CD4-positive, alpha-beta T cell treated with Interferon gamma for 1 hour (primary cell): ENCODE measurements at regions not wholly inside any gene's neighbourhood (a gene's known extent, or its start where the extent isn't known, plus 50 kb on each side); places are given as distances from the start of the nearest gene placed in this dataset.
"Not testable (repeated sequence)": the region's sequence is repeated elsewhere in the genome, so short reads cannot be mapped to it uniquely, and the experiment has no call there.

Experiments
- DNase-seq: peaks from one replicate; pipeline ENCODE4 v3.0.0-alpha.2; 2020

DNA sequence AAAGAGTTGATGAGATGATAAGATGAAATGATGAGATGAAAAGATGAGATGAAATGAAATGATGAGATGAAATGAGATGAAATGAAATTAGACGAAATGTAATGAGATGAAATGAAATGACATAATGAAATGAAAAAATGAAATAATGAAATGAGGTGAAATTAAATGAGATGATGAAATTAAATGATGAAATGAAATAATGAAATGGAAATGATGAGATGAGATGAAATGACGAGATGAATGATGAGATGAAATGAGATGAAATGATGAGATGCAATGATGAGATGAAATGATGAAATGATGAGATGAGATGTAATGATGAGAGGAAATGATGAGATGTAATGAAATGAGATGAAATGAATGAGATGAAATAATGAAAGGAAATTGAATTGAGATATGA, 339.3 kb upstream of the PLGLB1 start:
- DNase-seq: not testable (repeated sequence)

DNA sequence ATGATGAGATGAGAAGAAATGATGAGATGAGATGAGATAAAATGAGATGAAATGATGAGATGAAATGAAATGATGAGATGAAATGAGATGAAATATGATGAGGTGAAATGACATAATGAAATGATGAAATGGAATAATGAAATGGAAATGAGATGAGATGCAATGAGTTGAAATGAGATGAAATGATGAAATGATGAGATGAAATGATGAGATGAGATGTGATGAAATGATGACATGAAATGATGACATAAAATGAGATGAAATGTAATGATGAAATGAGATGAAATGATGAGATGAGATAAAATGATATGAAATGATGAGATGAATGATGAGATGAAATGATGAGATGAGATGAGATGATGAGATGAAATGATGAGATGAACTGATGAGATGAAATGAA, 340.2 kb upstream of the PLGLB1 start:
- DNase-seq: not testable (repeated sequence)

DNA sequence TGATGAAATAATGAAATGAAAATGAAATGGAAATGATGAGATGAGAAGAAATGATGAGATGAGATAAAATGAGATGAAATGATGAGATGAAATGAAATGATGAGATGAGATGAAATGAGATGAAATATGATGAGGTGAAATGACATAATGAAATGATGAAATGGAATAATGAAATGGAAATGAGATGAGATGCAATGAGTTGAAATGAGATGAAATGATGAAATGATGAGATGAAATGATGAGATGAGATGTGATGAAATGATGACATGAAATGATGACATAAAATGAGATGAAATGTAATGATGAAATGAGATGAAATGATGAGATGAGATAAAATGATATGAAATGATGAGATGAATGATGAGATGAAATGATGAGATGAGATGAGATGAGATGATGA, 342.7 kb upstream of the PLGLB1 start:
- not testable (repeated sequence) for DNase-seq

DNA sequence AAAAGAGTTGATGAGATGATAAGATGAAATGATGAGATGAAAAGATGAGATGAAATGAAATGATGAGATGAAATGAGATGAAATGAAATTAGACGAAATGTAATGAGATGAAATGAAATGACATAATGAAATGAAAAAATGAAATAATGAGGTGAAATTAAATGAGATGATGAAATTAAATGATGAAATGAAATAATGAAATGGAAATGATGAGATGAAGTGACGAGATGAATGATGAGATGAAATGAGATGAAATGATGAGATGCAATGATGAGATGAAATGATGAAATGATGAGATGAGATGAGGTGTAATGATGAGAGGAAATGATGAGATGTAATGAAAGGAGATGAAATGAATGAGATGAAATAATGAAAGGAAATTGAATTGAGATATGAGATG, 343.4 kb upstream of the PLGLB1 start:
- not testable (repeated sequence) for DNase-seq

DNA sequence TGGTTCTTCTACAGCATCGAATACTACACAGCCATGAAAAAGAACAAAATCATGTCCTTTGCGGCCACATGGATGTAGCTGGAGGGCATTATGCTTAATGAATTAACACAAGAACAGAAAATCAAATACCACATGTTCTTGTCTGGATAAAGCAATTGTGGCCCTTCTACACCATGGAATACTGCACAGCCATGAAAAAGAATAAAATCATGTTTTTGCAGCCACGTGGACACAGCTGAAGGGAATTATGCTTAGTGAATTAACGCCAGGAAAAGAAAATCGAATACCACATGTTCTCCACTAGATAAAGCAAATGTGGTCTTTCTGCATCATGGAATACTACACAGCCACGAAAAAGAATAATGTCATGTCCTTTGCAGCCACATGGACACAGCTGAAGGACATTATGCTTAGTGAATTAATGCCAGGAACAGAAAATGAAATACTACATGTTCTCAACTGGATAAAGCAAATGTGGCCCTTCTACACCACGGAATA, 361.8 kb upstream of the PLGLB2 start:
- DNase-seq: not testable (repeated sequence)

DNA sequence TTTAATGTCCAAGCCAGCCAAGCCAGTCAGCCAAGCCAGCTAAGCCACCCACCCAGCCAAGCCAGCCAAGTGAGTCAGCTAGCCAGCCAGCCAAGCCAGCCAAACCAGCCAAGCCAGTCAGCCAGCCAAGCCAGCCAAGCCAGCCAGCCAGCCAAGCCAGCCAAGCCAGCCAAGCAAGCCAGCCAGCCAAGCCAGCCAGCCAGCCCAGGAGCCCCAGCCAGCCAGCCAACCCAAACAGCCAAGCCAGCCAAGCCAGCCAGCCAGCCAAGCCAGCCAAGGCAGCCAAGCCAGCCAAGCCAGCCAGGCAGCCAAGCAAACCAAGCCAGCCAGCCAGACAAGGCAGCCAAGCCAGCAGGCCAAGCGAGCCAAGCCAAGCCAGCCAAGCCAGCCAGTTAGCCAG, 352.1 kb upstream of the PLGLB2 start:
- DNase-seq: not testable (repeated sequence)

DNA sequence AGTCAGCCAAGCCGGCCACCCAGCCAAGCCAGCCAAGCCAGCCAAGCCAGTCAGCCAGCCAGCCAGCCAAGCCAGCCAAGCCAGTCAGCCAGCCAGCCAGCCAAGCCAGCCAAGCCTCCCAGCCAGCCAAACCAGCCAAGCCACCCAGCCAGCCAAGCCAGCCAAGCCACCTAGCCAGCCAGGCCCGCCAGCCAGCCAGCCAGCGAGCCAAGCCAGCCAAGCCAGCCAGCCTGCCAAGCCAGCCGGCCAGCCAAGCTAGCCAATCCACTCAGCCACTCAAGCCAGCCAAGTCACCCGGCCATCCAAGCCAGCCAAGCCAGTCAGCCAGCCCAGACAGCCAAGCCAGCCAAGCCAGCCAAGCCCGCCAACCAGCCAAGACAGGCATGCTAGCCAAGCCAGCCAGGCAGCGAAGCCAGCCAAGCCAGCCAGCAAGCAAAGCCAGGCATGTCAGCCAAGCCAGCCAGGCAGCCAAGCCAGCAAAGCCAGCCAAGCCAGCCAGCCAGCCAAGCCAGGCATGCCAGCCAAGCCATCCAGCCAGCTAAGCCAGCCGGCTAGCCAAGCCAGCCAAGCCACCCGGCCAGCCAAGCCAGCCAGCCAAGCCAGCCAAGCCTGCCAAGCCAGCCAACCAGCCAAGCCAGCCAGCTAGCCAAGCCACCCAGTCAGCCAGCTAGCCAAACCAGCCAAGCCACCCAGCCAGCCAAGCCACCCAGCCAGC, 351.2 kb upstream of the PLGLB2 start:
- not testable (repeated sequence) for DNase-seq

DNA sequence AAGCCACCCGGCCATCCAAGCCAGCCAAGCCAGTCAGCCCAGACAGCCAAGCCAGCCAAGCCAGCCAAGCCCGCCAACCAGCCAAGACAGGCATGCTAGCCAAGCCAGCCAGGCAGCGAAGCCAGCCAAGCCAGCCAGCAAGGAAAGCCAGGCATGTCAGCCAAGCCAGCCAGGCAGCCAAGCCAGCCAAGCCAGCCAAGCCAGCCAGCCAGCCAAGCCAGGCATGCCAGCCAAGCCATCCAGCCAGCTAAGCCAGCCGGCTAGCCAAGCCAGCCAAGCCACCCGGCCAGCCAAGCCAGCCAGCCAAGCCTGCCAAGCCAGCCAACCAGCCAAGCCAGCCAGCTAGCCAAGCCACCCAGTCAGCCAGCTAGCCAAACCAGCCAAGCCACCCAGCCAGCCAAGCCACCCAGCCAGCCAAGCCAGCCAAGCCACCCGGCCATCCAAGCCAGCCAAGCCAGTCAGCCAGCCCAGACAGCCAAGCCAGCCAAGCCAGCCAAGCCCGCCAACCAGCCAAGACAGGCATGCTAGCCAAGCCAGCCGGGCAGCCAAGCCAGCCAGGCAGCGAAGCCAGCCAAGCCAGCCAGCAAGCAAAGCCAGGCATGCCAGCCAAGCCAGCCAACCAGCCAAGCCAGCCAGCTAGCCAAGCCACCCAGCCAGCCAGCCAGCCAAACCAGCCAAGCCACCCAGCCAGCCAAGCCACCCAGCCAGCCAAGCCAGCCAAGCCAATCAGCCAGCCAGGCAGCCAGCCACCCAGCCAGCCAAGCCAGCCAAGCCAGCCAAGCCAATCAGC, 350.4 kb upstream of the PLGLB2 start:
- not testable (repeated sequence) for DNase-seq

DNA sequence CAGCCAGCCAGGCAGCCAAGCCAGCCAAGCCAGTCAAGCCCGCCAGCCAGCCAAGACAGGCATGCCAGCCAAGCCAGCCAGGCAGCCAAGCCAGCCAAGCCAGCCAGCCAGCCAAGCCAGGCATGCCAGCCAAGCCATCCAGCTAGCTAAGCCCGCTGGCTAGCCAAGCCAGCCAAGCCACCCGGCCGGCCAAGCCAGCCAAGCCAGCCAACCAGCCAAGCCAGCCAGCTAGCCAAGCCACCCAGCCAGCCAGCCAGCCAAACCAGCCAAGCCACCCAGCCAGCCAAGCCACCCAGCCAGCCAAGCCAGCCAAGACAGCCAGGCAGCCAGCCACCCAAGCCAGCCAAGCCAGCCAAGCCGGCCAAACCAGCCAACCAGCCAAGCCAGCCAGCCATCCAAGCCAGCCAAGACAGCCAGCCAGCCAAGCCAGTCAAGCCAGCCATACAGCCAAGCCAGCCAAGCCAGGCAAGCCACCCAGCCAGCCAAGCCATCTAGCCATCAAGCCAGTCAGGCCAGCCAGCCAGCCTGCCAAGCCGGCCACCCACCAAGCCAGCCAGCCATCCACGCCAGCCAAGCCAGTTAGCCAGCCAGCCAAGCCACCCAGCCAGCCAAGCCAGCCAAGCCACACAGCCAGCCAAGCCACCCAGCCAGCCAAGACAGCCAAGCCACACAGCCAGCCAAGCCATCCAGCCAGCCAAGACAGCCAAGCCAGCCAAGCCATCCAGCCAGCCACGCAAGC, 349.2 kb upstream of the PLGLB2 start:
- DNase-seq: not testable (repeated sequence)

DNA sequence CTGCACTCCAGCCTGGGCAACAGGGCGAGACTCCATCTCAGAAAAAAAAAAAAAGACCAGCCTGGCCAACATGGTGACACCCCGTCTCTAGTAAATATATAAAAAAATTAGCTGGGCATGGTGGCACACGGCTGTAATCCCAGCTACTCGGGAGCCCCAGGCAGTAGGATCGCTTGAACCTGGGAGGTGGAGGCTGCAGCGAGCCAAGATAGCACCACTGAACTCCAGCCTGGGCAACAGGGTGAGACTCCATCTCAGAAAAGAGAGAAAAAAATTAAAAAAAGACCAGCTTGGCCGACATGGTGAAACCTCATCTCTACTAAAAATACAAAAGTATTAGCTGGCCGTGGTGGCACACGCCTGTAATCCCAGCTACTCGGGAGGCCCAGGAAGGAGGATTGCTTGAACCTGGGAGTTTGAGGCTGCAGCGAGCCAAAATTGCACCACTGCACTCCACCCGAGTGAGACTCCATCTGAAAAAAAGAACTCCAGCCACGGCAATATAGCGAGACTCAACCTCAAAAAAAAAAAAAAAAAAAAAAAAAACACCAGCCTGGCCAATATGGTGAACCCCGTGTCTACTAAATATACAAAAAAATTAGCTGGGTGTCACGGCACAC, 346.1 kb upstream of the PLGLB2 start:
- no peak for DNase-seq

DNA sequence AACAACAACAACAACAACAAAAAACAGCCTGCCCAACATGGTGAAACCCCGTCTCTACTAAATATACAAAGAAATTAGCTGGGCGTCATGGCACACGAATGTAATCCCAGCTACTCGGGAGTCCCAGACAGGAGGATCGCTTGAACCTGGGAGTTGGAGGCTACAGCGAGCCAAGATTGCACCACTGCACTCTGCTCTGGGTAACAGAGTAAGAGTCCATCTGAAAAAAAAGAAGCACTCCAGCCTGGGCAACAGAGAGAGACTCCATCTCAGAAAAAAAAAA, 344.1 kb upstream of the PLGLB2 start:
- no peak for DNase-seq

DNA sequence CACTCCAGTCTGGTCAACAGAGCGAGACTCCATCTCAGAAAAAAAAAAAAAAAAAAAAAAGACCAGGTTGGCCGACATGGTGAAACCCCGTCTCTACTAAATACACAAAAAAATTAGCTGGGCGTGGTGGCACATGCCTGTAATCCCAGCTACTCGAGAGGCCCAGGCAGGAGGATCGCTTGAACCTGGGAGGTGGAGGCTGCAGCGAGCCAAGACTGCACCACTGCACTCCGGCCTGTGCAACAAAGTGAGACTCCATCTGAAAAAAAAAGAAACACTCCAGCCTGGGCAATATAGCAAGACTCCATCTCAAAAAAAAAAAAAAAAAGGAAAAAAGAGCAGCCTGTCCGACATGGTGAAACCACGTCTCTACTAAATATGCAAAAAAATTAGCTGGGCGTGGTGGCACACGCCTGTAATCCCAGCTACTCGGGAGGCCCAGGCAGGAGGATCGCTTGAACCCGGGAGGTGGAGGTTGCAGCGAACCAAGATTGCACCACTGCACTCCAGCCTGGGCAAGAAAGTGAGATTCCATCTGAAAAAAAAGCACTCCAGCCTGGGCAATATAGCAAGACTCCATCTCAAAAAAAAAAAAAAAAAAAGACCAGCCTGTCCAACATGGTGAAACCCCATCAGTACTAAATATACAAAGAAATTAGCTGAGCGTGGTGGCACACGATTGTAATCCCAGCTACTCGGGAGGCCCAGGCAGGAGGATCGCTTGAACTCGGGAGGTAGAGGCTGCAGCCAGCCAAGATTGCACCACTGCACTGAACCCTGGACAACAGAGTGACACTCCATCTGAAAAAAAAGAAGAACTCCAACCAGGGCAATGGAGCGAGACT, 343.3 kb upstream of the PLGLB2 start:
- DNase-seq: not testable (repeated sequence)

DNA sequence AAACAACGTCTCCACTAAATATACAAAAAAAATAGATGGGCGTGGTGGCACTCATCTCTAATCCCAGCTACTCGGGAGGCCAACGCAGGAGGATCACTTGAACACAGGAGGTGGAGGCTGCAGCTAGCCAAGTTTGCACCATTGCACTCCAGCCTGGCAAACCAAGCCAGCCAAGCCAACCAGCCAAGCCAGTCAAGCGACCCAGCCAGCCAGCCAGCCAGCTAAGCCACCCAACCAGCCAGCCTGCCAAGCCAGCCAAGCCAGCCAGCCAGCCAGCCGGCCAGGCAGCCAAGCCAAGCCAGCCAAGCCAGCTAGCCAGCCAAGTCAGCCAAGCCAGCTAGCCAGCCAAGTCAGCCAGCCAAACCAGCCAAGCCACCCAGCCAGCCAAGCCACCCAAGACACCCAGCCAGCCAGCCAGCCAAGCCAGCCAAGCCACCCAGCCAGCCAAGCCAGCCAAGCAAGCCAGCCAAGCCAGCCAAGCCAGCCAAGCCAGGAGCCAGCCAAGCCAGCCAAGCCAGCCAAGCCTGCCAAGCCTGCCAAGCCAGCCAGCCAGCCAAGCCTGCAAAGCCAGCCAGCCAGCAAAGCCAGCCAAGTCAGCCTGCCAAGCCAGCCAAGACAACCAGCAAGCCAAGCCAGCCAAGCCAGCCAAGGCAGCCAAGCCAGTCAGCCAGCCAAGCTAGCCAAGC, 342.2 kb upstream of the PLGLB2 start:
- DNase-seq: not testable (repeated sequence)

DNA sequence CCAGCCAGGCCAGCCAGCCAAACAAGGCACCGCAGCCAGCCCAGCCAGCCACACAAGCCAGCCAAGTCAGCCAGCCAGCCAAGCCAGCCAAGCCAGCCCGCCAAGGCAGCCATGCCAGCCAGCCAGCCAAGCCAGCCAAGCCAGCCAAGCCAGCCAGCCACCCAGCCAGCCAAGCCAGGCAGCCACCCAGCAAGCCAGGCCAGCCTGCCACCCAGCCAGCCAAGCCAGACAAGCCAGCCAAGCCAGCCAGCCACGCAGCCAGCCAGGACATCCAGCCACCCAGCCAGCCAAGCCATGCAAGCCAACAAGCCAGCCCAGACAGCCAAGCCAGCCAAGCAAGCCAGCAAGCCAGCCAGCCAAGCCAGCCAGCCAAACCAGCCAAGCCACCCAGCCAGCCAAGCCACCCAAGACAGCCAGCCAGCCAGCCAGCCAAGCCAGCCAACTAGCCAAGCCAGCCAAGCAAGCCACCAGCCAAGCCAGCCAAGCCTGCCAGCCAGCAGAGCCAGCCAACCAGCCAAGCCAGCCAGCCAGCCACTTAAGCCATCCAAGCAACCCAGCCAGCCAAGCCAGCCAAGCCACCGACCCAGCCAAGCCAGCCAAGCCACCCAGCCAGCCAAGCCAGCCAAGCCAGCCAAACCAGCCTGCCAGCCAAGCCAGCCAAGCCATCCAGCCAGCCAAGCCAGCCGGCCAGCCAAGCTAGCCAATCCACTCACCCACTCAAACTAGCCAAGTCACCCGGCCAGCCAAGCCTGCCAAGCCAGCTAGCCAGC, 341.3 kb upstream of the PLGLB2 start:
- not testable (repeated sequence) for DNase-seq

DNA sequence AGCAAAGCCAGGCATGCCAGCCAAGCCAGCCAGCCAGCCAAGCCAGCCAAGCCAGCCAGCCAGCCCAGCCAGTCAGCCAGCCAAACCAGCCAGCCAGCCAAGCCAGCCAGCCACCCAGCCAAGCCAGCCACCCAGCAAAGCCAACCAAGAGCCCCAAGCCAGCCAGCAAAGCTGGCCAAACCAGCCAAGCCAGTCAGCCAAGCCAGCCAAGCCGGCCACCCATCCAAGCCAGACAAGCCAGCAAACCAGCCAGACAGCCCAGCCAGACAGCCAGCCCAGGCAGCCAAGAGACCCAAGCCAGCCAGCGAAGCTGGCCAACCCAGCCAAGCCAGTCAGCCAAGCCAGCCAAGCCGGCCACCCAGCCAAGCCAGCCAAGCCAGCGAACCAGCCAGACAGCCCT, 338.3 kb upstream of the PLGLB2 start:
- DNase-seq: not testable (repeated sequence)

DNA sequence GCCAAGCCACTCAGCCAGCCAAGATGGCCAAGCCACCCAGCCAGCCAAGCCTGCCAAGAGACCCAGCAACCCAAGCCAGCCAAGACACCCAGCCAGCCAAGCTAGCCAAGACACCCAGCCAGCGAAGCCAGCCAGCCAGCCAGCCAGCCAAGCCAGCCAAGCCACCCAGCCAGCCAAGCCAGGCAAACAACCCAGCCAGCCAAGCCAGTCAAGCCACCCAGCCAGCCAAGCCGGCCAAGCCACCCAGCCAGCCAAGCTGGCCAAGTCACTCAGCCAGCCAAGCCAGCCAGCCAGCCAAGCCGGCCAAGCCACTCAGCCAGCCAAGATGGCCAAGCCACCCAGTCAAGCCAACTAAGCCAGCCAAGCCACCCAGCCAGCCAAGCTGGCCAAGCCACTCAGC, 337.5 kb upstream of the PLGLB2 start:
- DNase-seq: not testable (repeated sequence)

DNA sequence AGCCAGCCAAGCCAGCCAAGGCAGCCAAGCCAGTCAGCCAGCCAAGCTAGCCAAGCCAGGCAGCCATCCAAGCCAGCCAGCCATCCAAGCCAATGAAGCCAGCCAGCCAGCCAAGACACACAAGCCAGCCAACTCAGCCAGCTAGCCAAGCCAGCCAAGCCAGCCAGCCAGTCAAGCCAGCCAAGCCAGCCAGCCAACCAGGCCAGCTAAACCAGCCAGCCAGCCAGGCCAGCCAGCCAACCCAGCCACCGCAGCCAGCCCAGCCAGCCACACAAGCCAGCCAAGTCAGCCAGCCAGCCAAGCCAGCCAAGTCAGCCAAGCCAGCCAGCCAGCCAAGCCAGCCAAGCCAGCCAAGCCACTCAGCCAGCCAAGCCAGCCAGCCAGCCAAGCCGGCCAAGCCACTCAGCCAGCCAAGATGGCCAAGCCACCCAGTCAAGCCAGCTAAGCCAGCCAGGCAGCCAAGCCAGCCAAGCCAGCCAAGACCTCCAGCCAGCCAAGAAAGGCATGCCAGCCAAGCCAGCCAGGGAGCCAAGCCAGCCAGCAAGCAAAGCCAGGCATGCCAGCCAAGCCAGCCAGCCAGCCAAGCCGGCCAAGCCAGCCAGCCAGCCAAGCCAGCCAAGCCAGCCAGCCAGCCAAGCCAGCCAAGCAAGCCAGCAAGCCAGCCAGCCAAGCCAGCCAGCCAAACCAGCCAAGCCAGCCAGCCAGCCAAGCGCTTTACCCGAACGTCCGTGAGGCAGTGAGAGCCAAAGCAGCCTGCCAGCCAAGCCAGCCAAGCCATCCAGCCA, 335.7 kb upstream of the PLGLB2 start:
- DNase-seq: not testable (repeated sequence)

DNA sequence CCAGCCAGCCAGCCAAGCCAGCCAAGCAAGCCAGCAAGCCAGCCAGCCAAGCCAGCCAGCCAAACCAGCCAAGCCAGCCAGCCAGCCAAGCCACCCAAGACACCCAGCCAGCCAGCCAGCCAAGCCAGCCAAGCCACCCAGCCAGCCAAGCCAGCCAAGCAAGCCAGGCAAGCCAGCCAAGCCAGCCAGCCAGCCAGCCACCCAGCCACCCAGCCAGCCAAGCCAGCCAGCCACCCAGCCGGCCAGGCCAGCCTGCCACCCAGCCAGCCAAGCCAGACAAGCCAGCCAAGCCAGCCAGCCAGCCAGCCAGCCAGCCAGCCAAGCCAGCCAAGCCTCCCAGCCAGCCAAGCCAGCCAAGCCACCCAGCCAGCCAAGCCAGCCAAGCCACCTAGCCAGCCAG, 333.6 kb upstream of the PLGLB2 start:
- DNase-seq: not testable (repeated sequence)

DNA sequence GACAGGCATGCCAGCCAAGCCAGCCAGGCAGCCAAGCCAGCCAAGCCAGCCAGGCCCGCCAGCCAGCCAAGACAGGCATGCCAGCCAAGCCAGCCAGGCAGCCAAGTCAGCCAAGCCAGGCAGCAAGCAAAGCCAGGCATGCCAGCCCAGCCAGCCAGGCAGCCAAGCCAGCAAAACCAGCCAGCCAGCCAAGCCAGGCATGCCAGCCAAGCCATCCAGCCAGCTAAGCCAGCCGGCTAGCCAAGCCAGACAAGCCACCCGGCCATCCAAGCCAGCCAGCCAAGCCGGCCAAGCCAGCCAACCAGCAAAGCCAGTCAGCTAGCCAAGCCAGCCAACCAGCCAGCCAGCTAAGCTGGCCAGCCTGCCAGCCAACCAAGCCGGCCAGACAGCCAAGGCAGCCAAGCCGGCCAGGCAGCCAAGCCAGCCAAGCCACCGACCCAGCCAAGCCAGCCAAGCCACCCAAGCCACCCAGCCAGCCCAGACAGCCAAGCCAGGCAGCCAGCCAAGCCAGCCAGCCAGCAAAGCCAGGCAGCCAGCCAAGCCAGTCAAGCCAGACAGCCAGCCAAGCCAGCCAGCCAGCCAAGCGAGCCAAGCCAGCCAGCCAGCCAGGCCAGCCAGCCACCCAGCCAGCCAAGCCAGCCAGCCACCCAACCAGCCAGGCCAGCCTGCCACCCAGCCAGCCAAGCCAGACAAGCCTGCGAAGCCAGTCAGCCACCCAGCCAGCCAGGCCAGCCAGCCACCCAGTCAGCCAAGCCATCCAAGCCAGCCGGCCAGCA, 332.9 kb upstream of the PLGLB2 start:
- not testable (repeated sequence) for DNase-seq
